Body of pancreas (tissue), 4 donors: ENCODE measurements at regions not wholly inside any gene's neighbourhood (a gene's known extent, or its start where the extent isn't known, plus 50 kb on each side); places are given as distances from the start of the nearest gene placed in this dataset.

Source experiments
- POLR2A ChIP-seq, 3 donors: fragments of 450-650 bp; IDR thresholded peaks; one replicate each; pipeline ENCODE4 v1.6.1; 2016; ENCODE audit warnings: antibody characterized with exemption in 3 of 3, mild to moderate bottlenecking in 2 of 3
- TF ChIP-seq, protein P1 (sequence below), 7 experiments: fragments of 450-650 bp in 4 of 7; fragments of 200-600 bp in 3 of 7; sonication (generic) in 3 of 7; IDR thresholded peaks; one replicate each; pipeline ENCODE4 v1.5.1; 2016 to 2019; ENCODE audit warnings: antibody characterized with exemption in 7 of 7

DNA sequence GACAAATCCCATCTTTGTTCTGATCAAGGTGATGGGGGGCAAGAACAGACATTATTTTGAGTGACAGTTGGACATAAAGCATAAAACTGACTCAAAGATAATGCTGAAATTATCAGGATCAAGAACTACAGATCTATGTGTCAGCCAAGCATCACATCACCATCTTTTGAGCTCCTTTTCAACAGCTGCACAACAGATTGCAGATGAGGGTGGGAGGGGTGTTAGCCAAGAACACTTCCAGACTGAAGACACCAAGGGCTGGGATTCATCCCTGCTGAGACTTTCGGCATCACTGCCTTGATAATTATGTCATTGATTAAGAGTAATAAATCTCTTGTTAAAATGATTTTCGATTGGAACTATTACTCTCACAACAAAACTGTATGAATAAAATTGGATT is 191.5 kb upstream of the NETO1 start:
- TF ChIP-seq, protein P1, sequence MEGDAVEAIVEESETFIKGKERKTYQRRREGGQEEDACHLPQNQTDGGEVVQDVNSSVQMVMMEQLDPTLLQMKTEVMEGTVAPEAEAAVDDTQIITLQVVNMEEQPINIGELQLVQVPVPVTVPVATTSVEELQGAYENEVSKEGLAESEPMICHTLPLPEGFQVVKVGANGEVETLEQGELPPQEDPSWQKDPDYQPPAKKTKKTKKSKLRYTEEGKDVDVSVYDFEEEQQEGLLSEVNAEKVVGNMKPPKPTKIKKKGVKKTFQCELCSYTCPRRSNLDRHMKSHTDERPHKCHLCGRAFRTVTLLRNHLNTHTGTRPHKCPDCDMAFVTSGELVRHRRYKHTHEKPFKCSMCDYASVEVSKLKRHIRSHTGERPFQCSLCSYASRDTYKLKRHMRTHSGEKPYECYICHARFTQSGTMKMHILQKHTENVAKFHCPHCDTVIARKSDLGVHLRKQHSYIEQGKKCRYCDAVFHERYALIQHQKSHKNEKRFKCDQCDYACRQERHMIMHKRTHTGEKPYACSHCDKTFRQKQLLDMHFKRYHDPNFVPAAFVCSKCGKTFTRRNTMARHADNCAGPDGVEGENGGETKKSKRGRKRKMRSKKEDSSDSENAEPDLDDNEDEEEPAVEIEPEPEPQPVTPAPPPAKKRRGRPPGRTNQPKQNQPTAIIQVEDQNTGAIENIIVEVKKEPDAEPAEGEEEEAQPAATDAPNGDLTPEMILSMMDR (IDR thresholded peaks at IDR 0.05): no peak
- TF ChIP-seq POLR2A (IDR thresholded peaks at IDR 0.05): no peak
